Parathyroid adenoma (tissue), 2 donors: ENCODE measurements at regions not wholly inside any gene's neighbourhood (a gene's known extent, or its start where the extent isn't known, plus 50 kb on each side); places are given as distances from the start of the nearest gene placed in this dataset.

Experiments
- H2AFZ ChIP-seq: fragments of 300-600 bp; sonication (generic); one replicate; pipeline ENCODE4 v1.7.0; 2017; ENCODE audit warnings: antibody characterized with exemption, mild to moderate bottlenecking
- H3K27ac ChIP-seq: fragments of 300-600 bp; sonication (generic); one replicate; pipeline ENCODE4 v1.7.0; 2017
- H3K27me3 ChIP-seq: fragments of 300-600 bp; sonication (generic); one replicate; pipeline ENCODE4 v1.7.0; 2017; ENCODE audit warnings: low read length; ENCODE audit not compliant: control insufficient read depth, insufficient read depth
- H3K36me3 ChIP-seq: fragments of 300-600 bp; sonication (generic); one replicate; pipeline ENCODE4 v1.7.0; 2017; ENCODE audit warnings: low read length; ENCODE audit not compliant: control insufficient read depth, insufficient read depth
- H3K4me1 ChIP-seq: fragments of 300-600 bp; sonication (generic); one replicate; pipeline ENCODE4 v1.7.0; 2017; ENCODE audit warnings: control low read depth
- H3K4me2 ChIP-seq: fragments of 300-600 bp; sonication (generic); one replicate; pipeline ENCODE4 v1.7.0; 2017; ENCODE audit warnings: low read length
- H3K4me3 ChIP-seq: fragments of 300-600 bp; sonication (generic); one replicate; pipeline ENCODE4 v1.7.0; 2017; ENCODE audit warnings: low read depth, low read length
- H3K79me2 ChIP-seq: fragments of 300-600 bp; sonication (generic); one replicate; pipeline ENCODE4 v1.7.0; 2017; ENCODE audit warnings: control low read depth
- H3K9ac ChIP-seq: fragments of 300-600 bp; sonication (generic); one replicate; pipeline ENCODE4 v1.7.0; 2017; ENCODE audit warnings: mild to moderate bottlenecking
- H3K9me3 ChIP-seq: fragments of 300-600 bp; sonication (generic); one replicate; pipeline ENCODE4 v1.7.0; 2017; ENCODE audit warnings: low read length; ENCODE audit not compliant: control insufficient read depth
- TF ChIP-seq, protein P1 (sequence below): fragments of 300-600 bp; sonication (generic); IDR thresholded peaks from one replicate; pipeline ENCODE4 v1.7.0; 2017; ENCODE audit warnings: antibody characterized with exemption, mild to moderate bottlenecking
- donor health status: primary hyperparathyroidism.

DNA sequence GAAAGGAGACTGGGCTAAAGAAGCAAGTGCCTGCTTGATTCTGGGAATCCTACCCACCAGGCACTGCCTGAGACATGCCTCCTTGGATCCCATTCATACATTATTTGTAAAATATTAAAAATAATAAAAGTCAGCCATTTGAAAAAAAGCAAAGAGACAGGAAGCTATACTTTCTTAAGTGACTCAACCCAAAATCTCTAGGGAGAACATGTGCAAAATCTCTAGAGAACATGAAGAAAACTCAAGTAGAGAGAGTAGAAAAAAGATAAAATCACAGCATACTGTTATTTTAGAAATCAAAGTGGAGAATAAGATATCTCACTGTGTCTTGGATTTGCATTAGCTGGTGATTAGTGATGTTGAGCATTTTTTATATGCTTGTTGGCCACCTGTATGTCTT lies 197.2 kb upstream of the GGTLC1 start:
- H3K9me3 ChIP-seq = no peaks in the 10 kb centered on the region
- H3K9ac ChIP-seq = no peak overlapping the region
- TF ChIP-seq, protein P1, sequence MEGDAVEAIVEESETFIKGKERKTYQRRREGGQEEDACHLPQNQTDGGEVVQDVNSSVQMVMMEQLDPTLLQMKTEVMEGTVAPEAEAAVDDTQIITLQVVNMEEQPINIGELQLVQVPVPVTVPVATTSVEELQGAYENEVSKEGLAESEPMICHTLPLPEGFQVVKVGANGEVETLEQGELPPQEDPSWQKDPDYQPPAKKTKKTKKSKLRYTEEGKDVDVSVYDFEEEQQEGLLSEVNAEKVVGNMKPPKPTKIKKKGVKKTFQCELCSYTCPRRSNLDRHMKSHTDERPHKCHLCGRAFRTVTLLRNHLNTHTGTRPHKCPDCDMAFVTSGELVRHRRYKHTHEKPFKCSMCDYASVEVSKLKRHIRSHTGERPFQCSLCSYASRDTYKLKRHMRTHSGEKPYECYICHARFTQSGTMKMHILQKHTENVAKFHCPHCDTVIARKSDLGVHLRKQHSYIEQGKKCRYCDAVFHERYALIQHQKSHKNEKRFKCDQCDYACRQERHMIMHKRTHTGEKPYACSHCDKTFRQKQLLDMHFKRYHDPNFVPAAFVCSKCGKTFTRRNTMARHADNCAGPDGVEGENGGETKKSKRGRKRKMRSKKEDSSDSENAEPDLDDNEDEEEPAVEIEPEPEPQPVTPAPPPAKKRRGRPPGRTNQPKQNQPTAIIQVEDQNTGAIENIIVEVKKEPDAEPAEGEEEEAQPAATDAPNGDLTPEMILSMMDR = no peak
- H3K27ac ChIP-seq = no peak overlapping the region
- H3K4me3 ChIP-seq = no peak overlapping the region
- no peaks in the 10 kb centered on the region for H3K79me2 ChIP-seq
- no peaks in the 10 kb centered on the region for H3K4me1 ChIP-seq
- H2AFZ ChIP-seq = no peak overlapping the region
- H3K27me3 ChIP-seq = no peaks in the 10 kb centered on the region
- H3K4me2 ChIP-seq = no peak overlapping the region
- no peaks in the 10 kb centered on the region for H3K36me3 ChIP-seq

GRCh38 chr20:24181151-24181550 lies 192.6 kb upstream of the GGTLC1 start:
- Histone ChIP-seq H3K79me2 (no peaks in the 10 kb centered on the region), H3K4me3 (no peak overlapping the region), H3K4me1 (no peaks in the 10 kb centered on the region), H3K9me3 (no peaks in the 10 kb centered on the region), H3K27ac (no peak overlapping the region), H2AFZ (no peak overlapping the region), H3K36me3 (no peaks in the 10 kb centered on the region), H3K27me3 (no peaks in the 10 kb centered on the region), H3K9ac (no peak overlapping the region), H3K4me2 (no peak overlapping the region)
- TF ChIP-seq, protein P1 = no peak

GRCh38 chr20:24169256-24169655 lies 180.7 kb upstream of the GGTLC1 start:
- no peaks in the 10 kb centered on the region for H3K9me3 ChIP-seq

DNA sequence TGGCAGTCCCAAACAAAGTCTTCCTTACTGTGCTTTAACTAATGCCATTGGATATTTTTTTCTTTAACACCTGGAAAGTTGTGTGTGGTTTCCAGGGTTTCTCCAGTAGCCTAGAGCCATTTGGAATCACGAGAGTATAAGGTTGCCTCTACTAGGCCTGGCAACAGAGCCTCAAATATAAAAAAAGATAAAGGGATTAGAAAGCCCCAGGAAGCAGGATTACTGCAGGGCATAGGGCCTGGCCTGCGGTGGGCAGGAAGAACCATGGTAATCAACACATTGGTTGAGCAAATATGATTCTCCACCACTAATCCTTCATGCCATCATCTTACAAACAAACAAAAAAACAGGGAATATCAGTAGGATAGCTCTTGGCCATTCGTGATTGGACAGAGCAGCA lies 177.8 kb upstream of the GGTLC1 start:
- H3K4me2 ChIP-seq = no peak overlapping the region
- no peak overlapping the region for H2AFZ ChIP-seq
- H3K79me2 ChIP-seq = no peaks in the 10 kb centered on the region
- no peaks in the 10 kb centered on the region for H3K4me1 ChIP-seq
- H3K27me3 ChIP-seq = no peaks in the 10 kb centered on the region
- H3K9ac ChIP-seq = no peak overlapping the region
- H3K9me3 ChIP-seq = no peaks in the 10 kb centered on the region
- no peaks in the 10 kb centered on the region for H3K36me3 ChIP-seq
- H3K27ac ChIP-seq = no peak overlapping the region
- TF ChIP-seq, protein P1 = no peak
- H3K4me3 ChIP-seq = no peak overlapping the region

More at GRCh38 chr20:24169256-24169655, 180.7 kb upstream of the GGTLC1 start:
- Histone ChIP-seq H3K79me2 (no peaks in the 10 kb centered on the region), H3K9ac (no peak overlapping the region), H3K4me3 (no peak overlapping the region), H3K27me3 (no peaks in the 10 kb centered on the region), H3K4me1 (no peaks in the 10 kb centered on the region), H3K36me3 (no peaks in the 10 kb centered on the region), H3K27ac (no peak overlapping the region), H2AFZ (no peak overlapping the region), H3K4me2 (no peak overlapping the region)
- TF ChIP-seq, protein P1 = no peak

GRCh38 chr20:24166123-24166381 lies 177.5 kb upstream of the GGTLC1 start:
- Histone ChIP-seq H3K9ac (no peak overlapping the region), H3K4me3 (no peak overlapping the region), H3K4me2 (no peak overlapping the region), H3K9me3 (no peaks in the 10 kb centered on the region), H3K27me3 (no peaks in the 10 kb centered on the region), H3K79me2 (no peaks in the 10 kb centered on the region), H3K27ac (no peak overlapping the region), H3K4me1 (no peaks in the 10 kb centered on the region), H3K36me3 (no peaks in the 10 kb centered on the region), H2AFZ (peak overlapping the region; percentile 7)
- TF ChIP-seq, protein P1 = no peak
